ENCODE measurements at regions not wholly inside any gene's neighbourhood (a gene's known extent, or its start where the extent isn't known, plus 50 kb on each side); places are given as distances from the start of the nearest gene placed in this dataset.
"Not testable (repeated sequence)": the region's sequence is repeated elsewhere in the genome, so short reads cannot be mapped to it uniquely, and the experiment has no call there.

DNA sequence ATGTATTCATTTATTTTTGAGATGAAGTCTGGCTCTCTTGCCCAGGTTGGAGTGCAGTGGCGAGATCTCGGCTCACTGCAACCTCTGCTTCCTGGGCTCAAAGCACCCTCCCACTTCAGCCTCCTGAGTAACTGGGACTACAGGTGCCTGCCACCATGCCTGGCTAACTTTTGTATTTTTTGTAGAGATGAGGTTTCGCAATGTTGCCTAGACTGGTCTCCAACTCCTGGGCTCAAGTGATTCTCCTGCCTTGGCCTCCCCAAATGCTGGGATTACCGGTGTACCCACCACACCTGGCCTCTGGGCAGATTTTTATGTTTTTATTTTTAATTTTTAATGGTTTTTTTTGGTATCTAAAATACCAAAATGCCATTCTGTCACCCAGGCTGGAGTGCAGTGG lies 320.3 kb downstream of the TYW1 start:
- not testable (repeated sequence) for TF ChIP-seq CTCF (conservative IDR thresholded peaks at IDR 0.05; ENCODE audit: low read depth, low read length); EZH2 (IDR thresholded peaks at IDR 0.05; ENCODE audit: low read length, unreplicated experiment); EZH2phosphoT487 (IDR thresholded peaks at IDR 0.05; ENCODE audit: borderline replicate concordance, low read length)
